ENCODE measurements at regions not wholly inside any gene's neighbourhood (a gene's known extent, or its start where the extent isn't known, plus 50 kb on each side); places are given as distances from the start of the nearest gene placed in this dataset.

- Histone ChIP-seq H3K4me3 (no peak overlapping the region), H3K27me3 (ENCODE audit: low read depth) (no peaks in the 10 kb centered on the region), H3K27ac (no peak overlapping the region), H3K9me3 (no peaks in the 10 kb centered on the region), H3K36me3 (no peaks in the 10 kb centered on the region), H3K4me1 (no peaks in the 10 kb centered on the region)
- intact Hi-C loops (cut with DNase I), result no loop called here
- DNase-seq (no peak), ATAC-seq (no peak)
- TF ChIP-seq CTCF (IDR thresholded peaks at IDR 0.05), result no peak
These were observed 60.9 kb upstream of the PAGE1 start for GRCh38 chrX:49756692-49757091.

GRCh38 chrX:49754233-49754857, 58.6 kb upstream of the PAGE1 start:
- H3K27me3 ChIP-seq (ENCODE audit: low read depth), result no peaks in the 10 kb centered on the region

GRCh38 chrX:49753691-49754090, 57.9 kb upstream of the PAGE1 start:
- DNase-seq, result no peak
- intact Hi-C loops (cut with DNase I), result no loop called here
- Histone ChIP-seq H3K4me1 (no peaks in the 10 kb centered on the region), H3K9me3 (no peaks in the 10 kb centered on the region), H3K4me3 (no peak overlapping the region), H3K27ac (no peak overlapping the region), H3K27me3 (ENCODE audit: low read depth) (no peaks in the 10 kb centered on the region), H3K36me3 (no peaks in the 10 kb centered on the region)
- no peak for TF ChIP-seq CTCF (IDR thresholded peaks at IDR 0.05)
- ATAC-seq, result no peak

More at GRCh38 chrX:49754233-49754857, 58.6 kb upstream of the PAGE1 start:
- DNase-seq, result peak; percentile 43
- ATAC-seq, result peak; percentile 68 to 73
- no peaks in the 10 kb centered on the region for H3K36me3 ChIP-seq
- no peak overlapping the region for H3K27ac ChIP-seq
- no peaks in the 10 kb centered on the region for H3K9me3 ChIP-seq
- intact Hi-C loops (cut with DNase I), result no loop called here
- TF ChIP-seq CTCF (IDR thresholded peaks at IDR 0.05), result peak; percentile 65
- H3K4me3 ChIP-seq, result no peak overlapping the region
- H3K4me1 ChIP-seq, result no peaks in the 10 kb centered on the region

GRCh38 chrX:49748211-49748956, 52.6 kb upstream of the PAGE1 start:
- DNase-seq (no peak), ATAC-seq (no peak)
- no peaks in the 10 kb centered on the region for H3K36me3 ChIP-seq
- H3K4me1 ChIP-seq, result no peaks in the 10 kb centered on the region
- no peak overlapping the region for H3K4me3 ChIP-seq
- no peaks in the 10 kb centered on the region for H3K9me3 ChIP-seq
- no peaks in the 10 kb centered on the region for H3K27me3 ChIP-seq (ENCODE audit: low read depth)
- intact Hi-C loops (cut with DNase I), result no loop called here
- TF ChIP-seq CTCF (IDR thresholded peaks at IDR 0.05), result no peak
- H3K27ac ChIP-seq, result no peak overlapping the region

- Histone ChIP-seq H3K27ac (no peak overlapping the region), H3K27me3 (ENCODE audit: low read depth) (no peaks in the 10 kb centered on the region), H3K9me3 (no peaks in the 10 kb centered on the region), H3K4me1 (no peaks in the 10 kb centered on the region), H3K4me3 (no peak overlapping the region), H3K36me3 (no peaks in the 10 kb centered on the region)
- ATAC-seq (no peak), DNase-seq (no peak)
- intact Hi-C loops (cut with DNase I), result no loop called here
- no peak for TF ChIP-seq CTCF (IDR thresholded peaks at IDR 0.05)
These were observed 50.5 kb upstream of the PAGE1 start for GRCh38 chrX:49746306-49746705.

Measured in lower lobe of right lung (tissue), 2 donors.